HG02840 (cell line): ENCODE measurements at regions not wholly inside any gene's neighbourhood (a gene's known extent, or its start where the extent isn't known, plus 50 kb on each side); places are given as distances from the start of the nearest gene placed in this dataset.

Experiments
- ATAC-seq: cut with Tn5 transposase; IDR thresholded peaks from one replicate; pipeline ENCODE4 v1.9.1; 2021; ENCODE audit warnings: mild to moderate bottlenecking, moderate library complexity, moderate number of reproducible peaks; ENCODE audit not compliant: unreplicated experiment, low FRiP score

GRCh38 chr12:58547217-58547616 lies 373.1 kb downstream of the LRIG3 start:
- ATAC-seq = no peak

DNA sequence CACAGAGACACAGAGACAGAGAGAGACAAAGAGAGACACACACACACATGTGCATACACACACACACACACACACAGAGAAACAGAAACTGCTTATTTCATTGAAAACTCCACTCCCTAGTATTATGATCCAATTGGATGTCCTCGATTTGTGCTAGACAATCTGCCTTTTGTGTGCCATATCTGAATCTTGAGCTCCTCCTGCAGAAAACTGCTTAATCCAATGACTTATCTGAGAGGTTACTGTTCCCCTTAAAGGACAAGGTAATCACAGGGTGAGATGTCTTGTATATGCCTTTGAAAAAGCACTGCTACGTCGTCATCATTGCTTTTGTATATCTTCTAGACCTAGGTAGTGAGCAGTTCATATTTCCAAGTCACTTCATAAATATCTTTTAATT lies 371.5 kb downstream of the LRIG3 start:
- ATAC-seq = no peak

DNA sequence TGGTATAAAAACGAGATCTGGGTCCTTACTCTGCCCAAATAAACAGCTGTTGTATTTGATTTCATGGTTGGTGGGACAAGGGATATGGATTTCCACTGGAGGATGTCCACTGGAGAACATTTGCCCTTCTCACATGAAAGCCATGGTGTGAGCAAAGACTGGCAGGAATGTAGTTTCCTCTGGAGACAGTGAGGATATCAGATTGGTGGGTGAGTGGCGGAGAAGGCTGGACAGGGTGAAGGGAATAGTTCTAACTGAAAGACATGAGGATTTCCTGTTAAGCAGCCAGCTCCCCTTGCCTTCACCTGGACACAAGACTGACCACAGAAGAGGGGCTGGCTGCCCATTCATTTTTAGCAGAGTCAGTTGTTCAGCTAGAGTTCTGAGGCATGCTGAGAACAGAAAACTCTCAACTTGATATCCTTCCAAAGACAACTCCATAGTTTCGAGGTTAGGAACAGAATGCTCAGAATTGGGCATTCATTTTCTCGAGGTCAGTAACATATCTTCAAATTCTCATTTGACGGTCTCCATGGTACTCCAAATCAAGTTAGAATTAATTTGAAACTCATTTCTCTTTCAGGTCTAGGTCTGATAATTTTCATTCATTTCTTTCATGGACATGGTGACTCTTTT lies 365.7 kb downstream of the LRIG3 start:
- no peak for ATAC-seq

GRCh38 chr12:58557171-58557570 lies 363.1 kb downstream of the LRIG3 start:
- ATAC-seq = no peak

DNA sequence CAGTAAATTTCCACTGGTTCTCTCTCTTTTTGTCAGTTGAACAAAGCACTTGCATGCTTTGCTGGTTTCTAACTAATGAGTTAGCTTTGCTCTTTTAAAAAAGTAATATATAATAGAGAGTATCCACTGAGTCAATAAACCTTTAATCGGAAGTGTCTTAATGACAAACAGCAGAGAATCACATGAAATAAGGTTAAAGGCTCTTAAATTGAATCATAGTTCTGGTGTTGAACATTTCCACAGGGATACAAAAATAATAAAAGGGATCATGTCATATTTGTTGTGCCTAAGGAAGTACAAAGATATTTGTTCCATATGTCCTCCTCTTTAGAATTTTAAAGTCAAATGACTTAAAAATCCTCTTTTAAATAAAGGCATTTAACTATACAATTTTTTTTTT lies 362.6 kb downstream of the LRIG3 start:
- no peak for ATAC-seq

DNA sequence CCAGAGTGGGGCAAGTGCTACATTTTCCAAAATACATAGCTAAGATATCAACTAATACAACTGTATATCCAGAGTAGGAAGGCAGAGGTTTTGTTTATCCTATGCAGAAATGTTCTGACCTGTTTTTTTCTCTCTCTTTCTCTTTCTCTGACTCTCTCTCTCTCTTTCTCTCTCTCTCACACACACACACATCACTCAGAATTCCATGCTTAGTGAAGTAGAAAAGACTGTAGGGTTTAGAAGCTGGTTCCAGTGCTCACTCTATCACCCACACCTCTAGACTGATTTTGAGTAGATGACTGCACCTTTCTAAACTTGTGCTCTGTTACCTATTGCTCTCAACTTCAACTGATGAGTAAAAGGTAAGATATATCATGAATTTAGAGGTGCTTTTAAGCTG lies 356.7 kb downstream of the LRIG3 start:
- ATAC-seq = no peak

GRCh38 chr12:58564721-58565120 lies 355.6 kb downstream of the LRIG3 start:
- ATAC-seq = no peak

GRCh38 chr12:58566599-58566998 lies 353.7 kb downstream of the LRIG3 start:
- ATAC-seq = no peak

DNA sequence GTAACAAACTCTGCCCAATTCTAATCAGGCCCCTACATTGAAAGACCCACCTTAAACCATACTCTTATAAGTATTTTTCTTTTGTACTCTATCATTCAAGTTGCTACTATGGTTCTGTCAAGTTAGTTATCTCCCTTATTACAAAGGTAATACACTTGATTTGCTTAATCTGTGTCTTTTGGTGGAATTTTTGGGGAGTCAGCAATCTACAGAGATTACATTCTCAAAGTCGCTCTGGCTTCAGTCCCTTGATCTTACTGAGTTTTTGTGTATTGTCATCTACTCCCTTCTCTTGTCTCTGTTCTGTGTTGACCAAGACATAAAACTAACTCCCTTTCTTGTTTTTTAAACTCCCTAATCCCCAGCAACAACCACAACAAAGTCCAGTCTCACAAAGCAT lies 353.1 kb downstream of the LRIG3 start:
- ATAC-seq = no peak

- no peak for ATAC-seq
These were observed 349.9 kb downstream of the LRIG3 start for GRCh38 chr12:58570411-58570810.

GRCh38 chr12:58575256-58575655 lies 345.0 kb downstream of the LRIG3 start:
- ATAC-seq = no peak

DNA sequence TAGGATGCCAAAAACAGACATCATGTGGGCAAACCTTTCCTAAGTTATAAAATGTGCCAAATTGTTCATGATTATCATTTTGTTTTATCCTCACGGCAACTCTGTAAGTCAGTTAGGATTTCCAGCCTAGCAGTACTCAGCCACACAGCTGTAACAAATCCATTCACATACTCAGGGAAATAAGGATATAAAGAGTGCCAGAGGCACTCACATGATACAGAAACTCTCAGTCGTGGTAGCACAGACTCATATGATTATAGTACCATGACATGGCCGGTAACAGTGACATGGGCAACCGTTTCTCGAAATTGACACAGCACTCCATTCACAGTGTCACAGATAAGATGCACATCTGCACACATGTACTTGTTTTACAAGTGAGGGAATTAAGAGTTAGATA lies 344.2 kb downstream of the LRIG3 start:
- ATAC-seq = no peak

DNA sequence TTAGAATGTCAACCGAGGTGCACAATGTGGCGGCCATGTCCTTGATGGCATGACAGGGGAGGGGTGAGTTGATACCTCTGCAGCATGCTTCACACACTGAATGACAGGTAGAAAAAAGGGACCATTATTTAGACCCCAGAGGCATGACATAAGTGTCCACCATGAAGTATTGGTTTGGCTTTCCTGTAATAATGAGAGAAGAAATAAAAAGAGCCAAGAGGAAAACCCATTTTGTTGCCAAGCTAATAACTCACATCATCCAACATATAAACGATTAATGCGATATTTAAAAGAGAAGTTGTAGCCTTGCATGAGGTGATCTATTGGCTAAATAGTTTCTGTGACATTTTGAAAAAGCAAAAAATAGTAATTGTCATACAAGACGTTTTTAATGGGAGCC lies 343.4 kb downstream of the LRIG3 start:
- no peak for ATAC-seq

DNA sequence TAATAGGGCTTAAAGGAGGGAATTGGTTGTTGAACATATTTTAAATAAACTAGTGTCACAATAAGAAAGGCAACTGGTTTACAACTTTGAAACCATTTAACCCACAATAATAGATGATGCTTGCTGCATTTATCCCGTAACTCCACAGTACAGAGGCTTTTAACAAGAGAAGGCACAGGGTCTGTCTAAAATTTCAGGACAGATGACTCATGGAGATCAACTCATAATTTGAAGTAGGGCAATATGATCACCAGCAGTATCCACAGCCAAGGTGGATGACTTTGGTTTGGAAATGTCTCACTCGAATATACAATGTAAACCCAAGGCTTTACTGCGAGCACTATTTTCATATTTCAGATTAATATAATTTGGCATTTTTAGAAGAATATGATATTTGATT lies 340.2 kb downstream of the LRIG3 start:
- no peak for ATAC-seq

DNA sequence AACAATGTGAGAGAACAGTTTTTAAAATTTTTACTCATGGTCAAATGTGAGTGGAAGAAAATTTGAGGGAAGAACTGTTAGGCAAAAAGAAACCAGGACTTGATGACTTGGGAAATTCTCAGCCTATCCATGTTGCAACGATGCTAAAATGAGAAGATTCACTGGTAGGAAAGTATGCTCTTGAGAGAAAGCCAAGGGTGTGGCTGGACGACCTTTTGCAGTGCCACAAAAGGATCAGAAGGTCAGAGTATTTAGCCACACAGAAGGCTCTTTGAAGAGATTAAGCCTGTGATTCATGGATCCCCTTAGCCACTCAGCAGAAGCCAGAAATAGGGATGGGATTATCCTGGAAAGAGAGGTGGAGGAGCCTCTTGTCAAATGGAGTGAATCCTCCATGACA lies 336.8 kb downstream of the LRIG3 start:
- ATAC-seq = no peak

DNA sequence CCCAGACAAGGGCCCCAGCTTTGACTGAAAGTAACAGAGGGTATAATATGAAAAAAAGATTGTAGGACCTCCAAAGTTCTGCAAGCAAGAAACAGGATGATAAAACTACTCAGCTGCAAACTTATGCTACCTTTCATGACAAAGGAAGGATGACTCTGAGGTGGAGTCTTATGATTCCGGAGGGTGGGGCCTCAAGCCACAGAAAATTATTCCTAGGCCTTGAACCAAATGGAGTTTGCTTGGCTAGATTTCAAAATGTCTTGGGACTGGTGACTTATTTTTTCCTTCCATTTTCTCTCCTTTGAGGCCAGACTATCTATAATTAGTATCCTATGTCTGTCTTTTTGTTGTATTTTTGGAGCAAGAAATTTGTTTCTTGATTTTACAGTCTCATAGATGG lies 336.4 kb downstream of the LRIG3 start:
- ATAC-seq = no peak

- ATAC-seq = no peak
These were observed 335.4 kb downstream of the LRIG3 start for GRCh38 chr12:58584880-58585279.

- no peak for ATAC-seq
These were observed 333.5 kb downstream of the LRIG3 start for GRCh38 chr12:58586762-58587161.

- no peak for ATAC-seq
These were observed 331.5 kb downstream of the LRIG3 start for GRCh38 chr12:58588770-58589169.

- ATAC-seq = no peak
These were observed 327.7 kb downstream of the LRIG3 start for GRCh38 chr12:58592475-58593207.

GRCh38 chr12:58593557-58594304 lies 326.6 kb downstream of the LRIG3 start:
- no peak for ATAC-seq

DNA sequence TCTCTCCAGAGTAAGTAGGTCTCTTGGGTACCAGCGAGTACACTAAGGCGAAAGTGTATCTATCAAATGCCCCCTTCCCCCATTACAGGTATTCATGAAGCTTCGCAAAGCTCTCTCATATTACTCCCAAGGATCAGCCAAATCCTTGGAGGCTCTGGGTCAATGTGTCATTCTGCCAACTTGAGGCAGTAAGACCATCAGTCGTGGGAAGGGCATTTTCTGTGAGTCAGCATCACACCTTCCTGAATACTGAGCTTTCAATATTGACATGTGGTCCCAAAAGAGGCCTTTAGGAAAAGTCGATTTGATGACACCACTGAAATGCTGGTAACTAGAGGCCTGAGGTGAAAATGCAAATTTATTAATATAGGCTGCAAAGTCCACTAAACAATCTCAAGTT lies 323.9 kb downstream of the LRIG3 start:
- ATAC-seq = no peak
